ENCODE measurements at regions not wholly inside any gene's neighbourhood (a gene's known extent, or its start where the extent isn't known, plus 50 kb on each side); places are given as distances from the start of the nearest gene placed in this dataset.
"Not testable (repeated sequence)": the region's sequence is repeated elsewhere in the genome, so short reads cannot be mapped to it uniquely, and the experiment has no call there.

DNA sequence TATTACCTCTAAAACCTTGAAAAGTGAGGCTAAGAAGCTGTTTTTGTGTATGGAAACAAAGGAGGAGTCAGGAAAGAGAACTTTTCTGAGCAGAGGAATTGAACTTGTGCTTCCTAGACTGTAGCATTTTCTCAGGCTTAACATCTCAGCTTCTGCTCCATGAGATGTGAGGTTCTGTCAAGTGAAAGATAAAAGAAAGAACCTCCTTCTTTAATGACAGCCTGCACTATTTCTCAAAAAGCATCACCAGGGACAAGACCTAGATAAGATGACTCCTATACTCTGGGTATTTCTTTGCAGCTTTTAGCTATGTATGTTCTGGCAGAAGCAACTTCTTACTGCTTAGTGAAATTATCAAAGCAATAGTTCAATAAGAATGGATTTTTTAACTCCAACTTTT is 87.6 kb upstream of the KCNQ5 start:
- DNase-seq: no peak

DNA sequence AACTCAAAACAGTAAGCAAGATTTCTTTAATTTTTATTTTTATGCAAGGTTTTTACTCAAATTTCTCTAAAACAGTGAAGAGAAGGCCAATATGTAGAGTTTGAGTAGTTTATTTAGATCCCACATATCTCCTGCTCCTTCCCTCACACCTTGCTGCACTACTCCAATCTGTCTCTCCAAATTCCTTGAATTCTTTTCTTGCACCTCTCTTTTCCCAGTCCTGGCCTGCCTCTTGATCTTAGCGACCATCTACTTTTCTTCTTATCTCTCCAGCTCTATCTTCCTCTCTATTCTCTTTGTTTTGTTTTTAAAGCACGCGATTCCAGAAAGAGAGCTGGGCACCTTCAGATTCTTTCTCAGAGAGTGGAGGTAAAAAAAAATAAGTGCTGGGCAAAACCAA is 86.7 kb upstream of the KCNQ5 start:
- DNase-seq: no peak

DNA sequence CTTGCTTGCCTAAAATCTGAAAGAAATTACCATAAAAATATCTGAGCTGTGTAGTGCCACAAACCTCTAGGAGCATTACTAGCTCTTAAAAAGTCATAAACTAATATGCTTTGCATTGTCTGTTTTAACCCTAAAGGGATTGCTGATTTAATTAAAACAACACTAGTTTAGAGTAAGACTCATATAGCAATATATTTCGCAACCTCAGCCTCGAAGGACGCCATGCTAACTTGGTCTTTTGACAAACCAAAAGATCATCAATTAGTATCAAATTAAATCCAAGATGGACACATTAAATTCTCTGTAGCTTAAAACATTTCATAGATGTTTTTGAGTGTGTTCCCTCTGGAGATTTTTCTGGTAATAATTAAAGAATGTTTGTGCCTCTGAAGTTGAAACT is 74.8 kb upstream of the KCNQ5 start:
- no peak for DNase-seq

DNA sequence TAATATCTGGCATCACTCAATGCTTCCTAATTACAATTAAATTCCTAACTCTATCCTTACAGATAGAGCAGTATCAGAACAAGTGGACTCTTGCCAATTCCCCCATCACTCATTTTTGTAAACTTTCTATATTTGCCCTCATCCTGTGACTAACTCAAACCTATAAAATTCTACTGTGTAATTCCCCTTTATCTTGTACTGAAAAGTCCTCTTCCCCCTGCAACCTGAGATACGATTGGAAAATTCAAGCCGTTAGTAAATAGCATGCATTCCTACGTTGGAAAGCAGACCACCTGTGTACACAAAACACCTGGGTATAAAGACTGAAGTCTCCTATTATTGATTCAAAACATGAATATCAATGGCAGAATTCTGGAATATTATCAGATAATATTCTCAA is 70.4 kb upstream of the KCNQ5 start:
- no peak for DNase-seq

DNA sequence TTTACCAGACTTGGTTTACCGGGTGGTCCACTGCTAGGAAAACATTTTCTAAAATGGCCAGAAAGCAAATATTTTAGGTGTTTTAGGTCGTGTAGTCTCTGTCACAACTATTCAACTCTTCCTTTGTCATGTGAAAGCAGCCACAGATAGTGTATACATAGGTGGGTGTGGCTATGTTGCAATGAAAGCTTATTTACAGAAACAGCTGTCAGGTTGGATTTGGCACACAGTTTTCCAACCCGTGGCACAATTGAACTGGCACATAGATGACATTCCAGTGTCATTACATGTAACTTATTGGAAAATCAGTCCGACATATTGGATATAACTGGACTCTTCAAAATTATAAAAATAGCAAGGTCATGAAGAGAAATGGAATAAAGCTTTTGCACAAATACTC is 68.9 kb upstream of the KCNQ5 start:
- DNase-seq: no peak

DNA sequence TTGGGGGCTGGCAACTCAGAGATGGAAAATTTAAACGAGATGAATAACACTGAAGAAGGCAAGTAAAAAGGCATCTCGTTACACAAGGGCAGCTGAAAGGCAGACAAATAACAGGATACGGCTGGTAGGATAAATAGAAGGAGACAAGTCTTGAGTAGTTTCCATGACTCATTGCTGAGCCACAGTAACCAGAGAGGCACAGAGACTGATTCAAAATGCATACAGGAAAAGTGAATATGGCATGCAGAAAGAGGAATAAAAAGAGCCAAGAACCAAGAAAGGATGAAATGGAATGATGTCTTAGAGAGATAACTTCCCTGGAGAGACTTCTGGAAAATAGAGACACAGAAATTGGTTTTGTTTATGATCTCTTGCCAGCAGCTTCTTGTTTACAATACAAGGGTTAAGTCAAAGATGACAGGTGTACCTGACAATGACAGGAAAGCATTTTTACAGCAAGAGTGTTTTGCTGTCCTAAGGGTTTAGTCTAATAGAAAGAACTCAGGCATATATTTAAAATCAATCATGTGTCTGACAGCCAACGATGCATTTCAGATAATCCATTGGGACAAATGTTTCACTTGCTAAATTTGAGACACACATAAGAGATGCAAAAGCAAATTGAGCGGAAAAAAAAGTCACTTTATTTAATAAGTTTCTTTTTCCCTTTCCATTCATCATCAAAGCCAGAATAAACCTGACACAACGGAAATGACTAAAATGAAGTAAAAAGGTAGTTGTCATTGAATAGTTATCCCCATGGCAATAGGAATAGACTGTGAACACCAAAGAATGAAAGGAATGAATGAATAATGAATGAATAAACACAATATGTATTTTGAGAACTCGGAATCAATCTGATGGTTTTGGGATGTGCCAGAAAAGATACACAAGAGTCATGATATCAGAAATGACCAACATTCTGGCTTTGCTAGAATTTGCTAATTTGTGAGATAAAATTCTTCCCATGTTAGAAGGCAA is 68.0 kb upstream of the KCNQ5 start:
- no peak for DNase-seq

DNA sequence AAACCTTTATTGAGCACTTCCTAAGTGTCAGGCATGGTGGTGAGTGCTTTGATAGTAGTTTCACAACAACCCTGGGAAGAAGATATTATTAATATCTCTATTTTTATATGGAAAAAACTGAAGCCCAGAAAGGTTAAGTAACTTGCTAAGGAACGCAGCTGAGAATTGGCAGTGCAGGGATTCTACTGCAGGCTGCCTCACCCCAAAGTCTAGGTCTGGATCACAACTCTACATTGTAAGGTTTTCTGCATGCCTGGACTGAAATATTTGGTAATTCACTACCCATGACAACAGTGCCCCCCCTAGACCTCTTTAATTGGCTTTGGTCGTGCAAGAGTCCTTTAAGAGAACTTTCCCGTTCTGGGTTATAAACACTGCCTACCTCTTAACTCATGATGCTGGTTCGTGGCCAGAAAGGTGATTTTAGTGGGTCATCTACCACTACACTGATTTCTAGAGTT is 67.1 kb upstream of the KCNQ5 start:
- DNase-seq: no peak

DNA sequence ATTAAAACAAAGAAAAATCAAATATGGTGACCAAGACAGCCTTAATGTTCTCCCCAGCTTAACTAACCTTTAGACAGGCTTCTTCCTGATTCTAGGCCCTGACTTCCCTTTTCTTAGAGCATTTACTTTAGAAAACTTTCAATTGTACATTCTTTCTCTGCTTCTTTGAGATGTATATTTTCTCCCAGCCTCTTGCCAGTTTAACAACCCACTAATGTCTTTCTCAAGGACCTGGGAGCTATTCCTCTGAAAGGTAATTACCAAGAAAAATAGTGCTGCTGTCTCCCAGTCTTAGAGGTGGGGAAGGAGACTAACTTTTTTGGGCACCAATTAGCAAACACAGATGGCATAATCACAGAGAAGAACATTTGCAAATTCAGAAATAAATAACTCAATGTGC is 62.8 kb upstream of the KCNQ5 start:
- no peak for DNase-seq

DNA sequence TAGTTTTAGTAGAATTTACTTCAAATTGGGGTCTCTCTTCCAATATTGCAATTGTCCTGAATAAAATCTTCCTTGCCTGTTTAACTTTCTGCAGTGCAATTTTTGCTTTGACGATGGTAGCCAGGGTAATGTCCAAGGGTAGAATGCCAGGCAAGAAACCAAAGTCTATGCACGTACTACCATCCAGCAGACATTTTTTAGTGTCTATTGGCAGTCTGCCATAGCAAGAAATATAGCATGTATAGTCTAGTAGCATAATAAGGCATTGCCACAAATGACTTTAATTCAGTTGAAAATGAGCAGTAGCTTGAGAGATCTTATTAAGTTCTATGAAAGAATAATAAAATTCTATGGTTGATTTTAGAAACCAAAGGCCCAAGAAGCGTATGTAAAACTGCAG is 62.3 kb upstream of the KCNQ5 start:
- DNase-seq: no peak

DNA sequence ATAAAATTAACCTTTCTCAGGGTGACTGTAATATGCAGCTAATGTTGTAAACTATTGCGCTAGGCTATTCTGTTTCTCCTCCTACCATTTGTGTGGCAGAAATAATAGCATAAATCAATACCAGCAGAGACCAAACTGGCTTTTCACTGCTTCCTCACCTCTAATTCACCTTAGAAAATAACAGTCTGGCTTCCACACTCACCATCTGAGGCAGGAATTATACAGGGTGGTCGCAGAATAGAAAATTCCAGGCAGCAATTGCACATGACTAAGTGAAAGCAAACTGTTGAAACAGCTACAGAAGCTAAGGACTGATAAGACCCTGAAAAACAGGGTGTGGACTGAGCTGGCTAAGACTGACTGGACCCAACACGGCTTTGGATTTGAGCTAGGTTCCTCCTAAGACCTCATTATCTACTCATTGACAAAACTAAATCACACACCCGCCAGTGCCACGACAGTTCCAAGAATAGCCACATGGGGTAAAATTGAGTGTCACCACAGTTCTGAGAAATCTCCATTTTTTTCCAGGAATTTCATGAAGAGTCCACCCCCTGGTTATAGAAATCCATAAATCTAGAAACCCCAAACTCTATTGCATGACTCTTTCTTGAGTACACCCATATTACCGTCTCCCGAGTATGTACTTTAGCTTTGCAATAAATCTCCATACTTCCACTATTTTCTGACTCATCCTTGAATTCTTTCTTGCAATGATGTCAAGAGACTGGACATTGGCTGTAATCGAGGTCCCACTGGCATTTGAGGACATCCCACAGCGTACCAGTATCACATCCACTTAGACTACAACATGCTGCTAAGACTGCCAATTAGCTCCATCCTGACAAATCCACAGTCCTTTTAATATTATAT is 60.9 kb upstream of the KCNQ5 start:
- no peak for DNase-seq

DNA sequence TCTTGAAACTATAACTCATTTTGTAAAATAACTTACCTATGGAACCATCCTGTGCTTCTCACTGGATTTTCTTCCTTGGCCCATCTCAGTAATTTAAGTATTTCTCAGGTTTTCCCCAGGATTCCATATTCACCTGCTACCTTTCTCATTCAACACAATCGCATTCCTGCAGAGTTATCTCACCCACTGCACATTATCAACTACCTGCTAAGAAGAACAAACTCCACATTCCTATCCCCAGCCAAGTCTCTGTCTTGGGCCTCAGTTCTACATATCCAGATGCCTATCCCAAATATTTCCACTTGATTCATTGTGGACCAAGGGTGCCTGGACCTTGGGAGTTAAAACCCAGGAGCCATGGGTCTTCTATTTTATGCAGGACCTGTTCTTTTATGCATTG is 60.2 kb upstream of the KCNQ5 start:
- no peak for DNase-seq

DNA sequence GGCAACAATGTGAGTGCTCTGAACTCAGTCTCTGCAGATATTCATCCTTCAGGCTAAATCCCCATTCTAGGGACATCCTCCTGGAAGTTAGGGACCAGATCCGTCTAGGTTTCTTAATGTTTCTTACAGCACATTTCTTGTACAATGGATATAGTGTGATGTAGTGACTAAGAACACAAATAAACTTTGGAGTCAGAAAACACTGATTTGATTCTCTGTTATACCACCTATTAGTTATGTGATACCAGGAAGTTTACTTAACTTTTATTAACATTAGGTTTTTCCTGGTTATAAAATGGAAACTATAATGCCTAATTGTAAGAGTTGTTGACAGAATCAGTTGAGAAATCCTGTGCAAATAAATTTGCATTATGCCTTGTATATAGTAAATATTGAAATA is 57.6 kb upstream of the KCNQ5 start:
- no peak for DNase-seq

DNA sequence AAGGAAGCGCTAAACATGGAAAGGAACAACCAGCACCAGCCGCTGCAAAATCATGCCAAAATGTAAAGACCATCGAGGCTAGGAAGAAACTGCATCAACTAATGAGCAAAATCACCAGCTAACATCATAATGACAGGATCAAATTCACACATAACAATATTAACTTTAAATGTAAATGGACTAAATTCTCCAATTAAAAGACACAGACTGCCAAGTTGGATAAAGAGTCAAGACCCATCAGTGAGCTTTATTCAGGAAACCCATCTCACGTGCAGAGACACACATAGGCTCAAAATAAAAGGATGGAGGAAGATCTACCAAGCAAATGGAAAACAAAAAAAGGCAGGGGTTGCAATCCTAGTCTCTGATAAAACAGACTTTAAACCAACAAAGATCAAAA is 49.9 kb upstream of the KCNQ5 start:
- not testable (repeated sequence) for DNase-seq

Data from stimulated activated CD4-positive, alpha-beta T cell treated with anti-CD3 and anti-CD28 coated beads, Interleukin-4, amount 100 ng/mL, for 1 hour (primary cell).